Large intestine (tissue), 3 donors: ENCODE measurements at regions not wholly inside any gene's neighbourhood (a gene's known extent, or its start where the extent isn't known, plus 50 kb on each side); places are given as distances from the start of the nearest gene placed in this dataset.

Experiments
- DNase-seq, 2 donors: peaks; one replicate each; pipeline versions ENCODE4 v3.0.0 to v3.0.0-alpha.2; 2013
- H3K27ac ChIP-seq: one replicate; pipeline ENCODE4 v1.5.1; 2013; ENCODE audit warnings: low read length
- H3K27me3 ChIP-seq: 2 replicates; pipeline ENCODE4 v1.6.1; 2013; ENCODE audit warnings: low read length; ENCODE audit not compliant: control insufficient read depth, insufficient read depth
- H3K36me3 ChIP-seq: 2 replicates; pipeline ENCODE4 v1.6.1; 2013; ENCODE audit warnings: low read length; ENCODE audit not compliant: control insufficient read depth, insufficient read depth
- H3K4me1 ChIP-seq: one replicate; pipeline ENCODE4 v1.6.1; 2013; ENCODE audit warnings: low read length; ENCODE audit not compliant: control insufficient read depth, insufficient read depth
- H3K4me3 ChIP-seq: one replicate; pipeline ENCODE4 v1.5.1; 2013; ENCODE audit warnings: low read length
- H3K9me3 ChIP-seq: one replicate; pipeline ENCODE4 v1.6.1; 2013; ENCODE audit warnings: mild to moderate bottlenecking, low read depth, low read length, moderate library complexity; ENCODE audit not compliant: control insufficient read depth
- WGBS: methylation state at CpG from one replicate; pipeline ENCODE4 v1.1.5; 2013; ENCODE audit warnings: low lambda C conversion rate; ENCODE audit not compliant: insufficient coverage; 5-methylcytosine and 5-hydroxymethylcytosine counted together

DNA sequence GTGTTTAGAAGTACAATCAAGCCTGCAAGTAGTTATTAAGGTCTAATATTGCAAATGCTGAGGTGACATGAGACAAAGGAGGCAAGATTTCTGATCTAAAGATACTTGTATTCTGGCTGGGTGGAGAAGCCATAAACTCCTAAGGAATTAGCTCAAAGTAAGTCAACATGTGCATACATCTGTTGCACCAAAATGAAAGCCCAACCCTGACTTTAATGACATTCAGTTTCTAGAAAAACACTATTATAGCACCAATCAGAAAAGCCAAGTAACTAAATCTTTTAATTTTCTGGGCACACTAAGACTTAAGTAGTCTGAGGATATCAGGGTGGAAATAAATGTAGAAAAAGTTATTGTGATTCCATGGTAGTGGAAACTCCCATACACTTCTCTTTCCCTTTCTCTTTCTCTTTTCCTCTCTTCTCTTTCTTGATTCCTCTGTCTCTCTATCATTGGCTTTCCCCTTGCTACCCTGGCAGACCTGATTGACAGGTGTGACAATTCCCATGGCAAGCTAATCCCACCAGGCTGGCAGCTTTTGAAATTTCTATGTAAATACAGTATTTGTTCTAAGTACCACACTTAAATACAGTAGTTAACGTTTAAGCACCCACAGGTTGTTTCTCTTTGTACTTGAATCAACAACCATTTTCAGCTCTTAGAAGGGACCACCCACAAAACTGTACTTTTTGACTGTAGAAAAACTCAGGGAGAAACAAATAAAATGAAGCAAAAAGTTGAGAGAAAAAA, 528.4 kb upstream of the SEMA6D start:
- peaks cover 22% of the 10 kb centered on the region for H3K27me3 ChIP-seq
- no peak for DNase-seq
- peaks cover under 1% of the 10 kb centered on the region for H3K4me1 ChIP-seq
- no peaks in the 10 kb centered on the region for H3K36me3 ChIP-seq
- 0% methylated on average over 1 of the region's 1 CpG for WGBS
- no peaks in the 10 kb centered on the region for H3K9me3 ChIP-seq
- no peak overlapping the region for H3K27ac ChIP-seq
- H3K4me3 ChIP-seq = no peak overlapping the region

DNA sequence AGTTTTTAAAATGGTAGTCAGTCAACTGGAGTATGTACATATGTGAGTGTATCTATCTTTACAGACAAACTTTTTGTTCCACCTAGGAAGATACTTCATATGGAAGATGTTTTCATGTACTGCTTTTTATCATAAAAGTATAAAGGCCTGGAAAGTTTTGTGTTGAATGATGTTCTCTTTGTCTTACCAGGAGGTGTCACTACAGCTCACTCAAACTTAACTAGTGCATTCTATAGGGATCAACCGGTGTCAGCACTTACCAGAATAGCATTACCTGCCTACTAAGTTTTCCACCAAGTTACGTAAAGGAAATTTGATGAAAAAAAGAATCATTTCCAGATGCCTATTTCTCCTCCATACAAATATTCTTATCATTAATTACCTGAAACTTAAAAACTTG, 522.6 kb upstream of the SEMA6D start:
- Histone ChIP-seq H3K36me3 (no peaks in the 10 kb centered on the region), H3K27me3 (no peaks in the 10 kb centered on the region), H3K4me1 (no peaks in the 10 kb centered on the region), H3K4me3 (no peak overlapping the region), H3K9me3 (no peaks in the 10 kb centered on the region), H3K27ac (no peak overlapping the region)
- peak in 1 of 2 donors; percentile 12 for DNase-seq
- 60% methylated on average over 1 of the region's 2 CpGs for WGBS

DNA sequence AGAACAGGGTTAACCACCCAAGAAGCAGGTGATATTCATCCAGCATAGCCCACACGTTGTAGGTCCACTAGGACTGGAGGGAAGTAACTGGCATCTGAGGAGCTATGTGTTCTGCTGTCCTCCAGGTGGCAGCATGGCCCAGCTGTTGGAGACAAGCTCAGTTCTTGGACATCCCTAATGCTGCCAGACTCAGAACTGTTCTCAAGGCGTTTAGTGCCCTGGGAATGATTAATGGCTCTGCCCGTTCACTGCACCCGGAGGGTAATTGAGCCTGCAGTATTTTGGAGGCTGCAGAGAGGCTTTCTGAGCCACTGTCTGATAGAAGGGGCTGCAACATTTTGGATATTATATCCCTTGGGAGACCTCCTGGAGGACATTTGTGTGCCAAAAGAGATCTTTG, 521.3 kb upstream of the SEMA6D start:
- H3K9me3 ChIP-seq = no peaks in the 10 kb centered on the region
- no peak overlapping the region for H3K27ac ChIP-seq
- WGBS = no CpG with 5 or more reads among the region's 4 CpGs
- peak; percentile 71 to 79 for DNase-seq
- no peaks in the 10 kb centered on the region for H3K4me1 ChIP-seq
- no peaks in the 10 kb centered on the region for H3K27me3 ChIP-seq
- no peak overlapping the region for H3K4me3 ChIP-seq
- H3K36me3 ChIP-seq = no peaks in the 10 kb centered on the region

DNA sequence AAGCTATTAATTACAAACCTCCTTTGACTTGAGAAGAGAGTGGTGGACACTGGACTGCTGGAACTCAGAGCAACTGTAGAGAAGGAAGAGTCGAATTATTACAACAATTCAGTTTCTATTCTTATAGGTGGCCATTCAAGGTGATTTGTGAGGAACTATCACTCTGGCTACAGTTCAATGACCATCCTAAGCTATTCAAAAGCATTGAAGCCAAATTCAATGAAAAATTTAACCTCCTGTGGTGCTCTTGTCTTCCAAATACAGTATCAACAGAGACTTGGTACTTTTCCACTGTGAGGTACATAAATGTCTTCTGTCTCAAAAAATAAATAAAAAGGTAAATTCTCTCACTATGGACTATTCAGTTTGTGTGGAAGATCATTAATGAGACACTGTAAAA, 513.3 kb upstream of the SEMA6D start:
- no CpG with 5 or more reads among the region's 1 CpG for WGBS
- H3K27me3 ChIP-seq = no peaks in the 10 kb centered on the region
- H3K27ac ChIP-seq = no peak overlapping the region
- no peak overlapping the region for H3K4me3 ChIP-seq
- no peaks in the 10 kb centered on the region for H3K4me1 ChIP-seq
- H3K36me3 ChIP-seq = no peaks in the 10 kb centered on the region
- H3K9me3 ChIP-seq = no peaks in the 10 kb centered on the region
- DNase-seq = no peak

DNA sequence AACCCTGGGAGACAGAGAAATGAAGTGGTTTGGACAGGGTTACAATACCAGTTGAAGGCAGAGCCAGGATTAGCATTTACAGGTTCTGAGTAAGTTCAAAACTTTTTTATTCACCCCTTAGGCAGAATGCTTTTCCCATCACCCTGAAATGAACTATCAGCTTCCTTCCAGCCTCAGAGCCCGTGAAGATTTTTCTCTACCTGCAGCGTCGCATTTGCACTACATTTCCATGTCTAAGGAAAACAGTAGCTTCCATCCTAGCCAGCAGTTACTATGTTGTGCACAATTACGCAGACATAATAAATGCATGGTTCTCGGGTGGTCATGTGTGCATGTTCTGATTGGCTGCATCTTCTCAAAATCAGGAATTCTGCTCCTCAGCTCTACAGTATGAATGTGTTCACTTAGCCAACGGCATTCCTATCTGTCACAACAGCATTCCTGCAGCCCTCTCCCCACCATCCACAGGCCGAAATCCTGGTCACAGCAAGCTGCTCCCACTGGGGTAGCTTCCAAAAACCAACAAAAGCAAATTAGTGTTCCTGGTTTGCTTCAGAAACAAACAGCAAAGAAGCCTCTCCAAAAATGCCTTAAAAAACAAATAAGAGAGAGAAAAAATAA, 510.8 kb upstream of the SEMA6D start:
- H3K27me3 ChIP-seq = no peaks in the 10 kb centered on the region
- DNase-seq = no peak
- WGBS = 87% methylated on average over 3 of the region's 7 CpGs
- H3K4me3 ChIP-seq = no peak overlapping the region
- H3K27ac ChIP-seq = no peak overlapping the region
- no peaks in the 10 kb centered on the region for H3K36me3 ChIP-seq
- no peaks in the 10 kb centered on the region for H3K9me3 ChIP-seq
- H3K4me1 ChIP-seq = no peaks in the 10 kb centered on the region

DNA sequence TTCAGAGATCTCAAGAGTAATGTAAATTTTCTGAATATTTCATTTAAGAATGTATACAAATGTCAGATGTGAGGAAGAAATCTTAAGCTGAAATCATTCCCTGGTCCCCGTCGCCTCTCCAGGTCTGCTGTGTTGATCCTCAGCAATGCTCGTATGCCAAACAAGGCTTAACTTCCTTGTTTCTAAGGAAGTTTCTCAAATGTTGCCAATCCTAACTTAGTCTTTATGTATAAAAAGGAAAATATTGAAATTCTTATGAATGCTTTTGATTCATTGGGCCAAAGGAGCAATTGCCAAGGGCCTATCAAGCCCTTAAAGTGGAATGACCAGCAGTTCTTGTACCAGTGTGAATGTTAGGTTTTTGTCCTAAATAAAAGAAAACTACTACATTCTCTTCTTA, 507.7 kb upstream of the SEMA6D start:
- Histone ChIP-seq H3K27me3 (no peaks in the 10 kb centered on the region), H3K4me3 (no peak overlapping the region), H3K9me3 (no peaks in the 10 kb centered on the region), H3K36me3 (no peaks in the 10 kb centered on the region), H3K4me1 (no peaks in the 10 kb centered on the region), H3K27ac (no peak overlapping the region)
- DNase-seq = no peak
- no CpG with 5 or more reads among the region's 3 CpGs for WGBS

- H3K4me1 ChIP-seq = no peaks in the 10 kb centered on the region
- no peak for DNase-seq
- WGBS = 66% methylated on average over 3 of the region's 9 CpGs
These were observed 504.9 kb upstream of the SEMA6D start for GRCh38 chr15:47212222-47213010.

DNA sequence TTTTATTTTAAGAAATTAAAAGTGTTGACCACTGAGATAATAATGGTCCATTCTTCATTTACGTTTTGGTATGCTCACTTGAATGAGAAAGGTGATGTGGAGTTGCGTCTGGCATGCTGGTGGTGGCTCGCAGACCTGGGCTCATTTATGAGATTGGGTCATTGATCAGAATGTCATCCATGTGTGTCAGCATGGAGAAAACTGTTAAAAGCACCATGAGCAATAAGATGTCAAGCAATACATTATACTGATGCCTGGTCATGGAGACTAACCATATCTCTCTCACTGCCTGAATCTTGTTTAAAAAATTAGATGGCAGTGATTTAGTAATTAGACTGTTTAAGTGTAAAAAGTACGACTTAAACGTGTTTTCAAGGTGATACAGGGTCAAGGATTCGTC, 503.4 kb upstream of the SEMA6D start:
- no peaks in the 10 kb centered on the region for H3K9me3 ChIP-seq
- no peak overlapping the region for H3K4me3 ChIP-seq
- no peak for DNase-seq
- no peaks in the 10 kb centered on the region for H3K4me1 ChIP-seq
- no peaks in the 10 kb centered on the region for H3K36me3 ChIP-seq
- no peaks in the 10 kb centered on the region for H3K27me3 ChIP-seq
- 28% methylated on average over 2 of the region's 6 CpGs for WGBS
- H3K27ac ChIP-seq = no peak overlapping the region

More at GRCh38 chr15:47212222-47213010, 504.9 kb upstream of the SEMA6D start:
- H3K4me3 ChIP-seq = no peak overlapping the region
- H3K27ac ChIP-seq = no peak overlapping the region
- no peaks in the 10 kb centered on the region for H3K27me3 ChIP-seq
- no peaks in the 10 kb centered on the region for H3K36me3 ChIP-seq
- H3K9me3 ChIP-seq = no peaks in the 10 kb centered on the region

- Histone ChIP-seq H3K9me3 (no peaks in the 10 kb centered on the region), H3K27ac (no peak overlapping the region), H3K4me1 (no peaks in the 10 kb centered on the region), H3K4me3 (no peak overlapping the region), H3K27me3 (no peaks in the 10 kb centered on the region), H3K36me3 (no peaks in the 10 kb centered on the region)
- no peak for DNase-seq
- no CpG with 5 or more reads among the region's 1 CpG for WGBS
These were observed 499.0 kb upstream of the SEMA6D start for GRCh38 chr15:47218295-47218694.

- Histone ChIP-seq H3K36me3 (no peaks in the 10 kb centered on the region), H3K9me3 (no peaks in the 10 kb centered on the region), H3K4me3 (no peak overlapping the region), H3K27me3 (peaks cover 2% of the 10 kb centered on the region), H3K27ac (no peak overlapping the region), H3K4me1 (no peaks in the 10 kb centered on the region)
- DNase-seq = no peak
- WGBS = no CpG with 5 or more reads among the region's 1 CpG
These were observed 472.9 kb upstream of the SEMA6D start for GRCh38 chr15:47244361-47244760.
